ENCODE measurements at regions not wholly inside any gene's neighbourhood (a gene's known extent, or its start where the extent isn't known, plus 50 kb on each side); places are given as distances from the start of the nearest gene placed in this dataset.

DNA sequence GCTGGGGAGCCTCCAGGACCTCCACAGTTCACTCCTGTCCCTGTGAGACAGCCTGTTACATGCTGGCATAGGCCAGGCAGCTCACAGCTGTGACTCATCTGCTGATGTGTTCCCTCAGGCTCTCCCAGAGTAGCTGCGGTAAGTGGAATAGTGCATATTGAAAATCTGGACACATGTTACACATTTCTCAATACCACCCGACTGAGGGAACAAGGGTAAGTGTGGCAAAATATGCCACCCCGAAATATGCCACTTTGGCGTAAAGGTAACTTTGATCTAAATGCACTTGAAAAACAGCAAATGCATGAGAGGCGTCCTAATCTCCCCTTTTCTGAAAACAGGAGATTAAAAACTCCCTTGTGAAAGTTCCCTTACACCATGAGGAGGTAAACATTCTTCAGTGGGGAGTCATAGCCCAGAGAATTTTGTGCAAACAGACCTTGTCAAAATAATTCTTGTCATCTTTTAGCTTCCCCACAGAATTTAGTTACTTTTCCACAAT is 557.9 kb downstream of the CCDC85A start:
- H4K20me1 ChIP-seq (ENCODE audit: insufficient read depth) = no peaks in the 10 kb centered on the region
- no peak for TF ChIP-seq CHD2 (IDR thresholded peaks at IDR 0.05; ENCODE audit: low read length, partially characterized antibody)
- TF ChIP-seq, protein P1, sequence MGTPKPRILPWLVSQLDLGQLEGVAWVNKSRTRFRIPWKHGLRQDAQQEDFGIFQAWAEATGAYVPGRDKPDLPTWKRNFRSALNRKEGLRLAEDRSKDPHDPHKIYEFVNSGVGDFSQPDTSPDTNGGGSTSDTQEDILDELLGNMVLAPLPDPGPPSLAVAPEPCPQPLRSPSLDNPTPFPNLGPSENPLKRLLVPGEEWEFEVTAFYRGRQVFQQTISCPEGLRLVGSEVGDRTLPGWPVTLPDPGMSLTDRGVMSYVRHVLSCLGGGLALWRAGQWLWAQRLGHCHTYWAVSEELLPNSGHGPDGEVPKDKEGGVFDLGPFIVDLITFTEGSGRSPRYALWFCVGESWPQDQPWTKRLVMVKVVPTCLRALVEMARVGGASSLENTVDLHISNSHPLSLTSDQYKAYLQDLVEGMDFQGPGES (IDR thresholded peaks at IDR 0.05; ENCODE audit: low read depth, low read length) = no peak
- peak; percentile 21; the same call in 1 of the 2 replicates for TF ChIP-seq MEF2A (IDR thresholded peaks at IDR 0.05; ENCODE audit: borderline replicate concordance, low read depth)
- peak; percentile 27; the same call in 1 of the 2 replicates for TF ChIP-seq TAF1 (IDR thresholded peaks at IDR 0.05; ENCODE audit: borderline replicate concordance, low read depth, low read length)
- TF ChIP-seq, protein P2, sequence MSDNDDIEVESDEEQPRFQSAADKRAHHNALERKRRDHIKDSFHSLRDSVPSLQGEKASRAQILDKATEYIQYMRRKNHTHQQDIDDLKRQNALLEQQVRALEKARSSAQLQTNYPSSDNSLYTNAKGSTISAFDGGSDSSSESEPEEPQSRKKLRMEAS (IDR thresholded peaks at IDR 0.05; ENCODE audit: low read depth) = peak; percentile 72
- TF ChIP-seq, protein P3, sequence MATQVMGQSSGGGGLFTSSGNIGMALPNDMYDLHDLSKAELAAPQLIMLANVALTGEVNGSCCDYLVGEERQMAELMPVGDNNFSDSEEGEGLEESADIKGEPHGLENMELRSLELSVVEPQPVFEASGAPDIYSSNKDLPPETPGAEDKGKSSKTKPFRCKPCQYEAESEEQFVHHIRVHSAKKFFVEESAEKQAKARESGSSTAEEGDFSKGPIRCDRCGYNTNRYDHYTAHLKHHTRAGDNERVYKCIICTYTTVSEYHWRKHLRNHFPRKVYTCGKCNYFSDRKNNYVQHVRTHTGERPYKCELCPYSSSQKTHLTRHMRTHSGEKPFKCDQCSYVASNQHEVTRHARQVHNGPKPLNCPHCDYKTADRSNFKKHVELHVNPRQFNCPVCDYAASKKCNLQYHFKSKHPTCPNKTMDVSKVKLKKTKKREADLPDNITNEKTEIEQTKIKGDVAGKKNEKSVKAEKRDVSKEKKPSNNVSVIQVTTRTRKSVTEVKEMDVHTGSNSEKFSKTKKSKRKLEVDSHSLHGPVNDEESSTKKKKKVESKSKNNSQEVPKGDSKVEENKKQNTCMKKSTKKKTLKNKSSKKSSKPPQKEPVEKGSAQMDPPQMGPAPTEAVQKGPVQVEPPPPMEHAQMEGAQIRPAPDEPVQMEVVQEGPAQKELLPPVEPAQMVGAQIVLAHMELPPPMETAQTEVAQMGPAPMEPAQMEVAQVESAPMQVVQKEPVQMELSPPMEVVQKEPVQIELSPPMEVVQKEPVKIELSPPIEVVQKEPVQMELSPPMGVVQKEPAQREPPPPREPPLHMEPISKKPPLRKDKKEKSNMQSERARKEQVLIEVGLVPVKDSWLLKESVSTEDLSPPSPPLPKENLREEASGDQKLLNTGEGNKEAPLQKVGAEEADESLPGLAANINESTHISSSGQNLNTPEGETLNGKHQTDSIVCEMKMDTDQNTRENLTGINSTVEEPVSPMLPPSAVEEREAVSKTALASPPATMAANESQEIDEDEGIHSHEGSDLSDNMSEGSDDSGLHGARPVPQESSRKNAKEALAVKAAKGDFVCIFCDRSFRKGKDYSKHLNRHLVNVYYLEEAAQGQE (IDR thresholded peaks at IDR 0.05; ENCODE audit: low read depth, low read length) = no peak
- TF ChIP-seq YY1 (IDR thresholded peaks at IDR 0.05; ENCODE audit: low read depth) = no peak; the same call in 1 of the 2 replicates
- TF ChIP-seq FOSL2 (IDR thresholded peaks at IDR 0.05; ENCODE audit: borderline replicate concordance, low read depth) = peak; percentile 89
- 0 out of 2 replicates have a peak, but pooled peaks have one; percentile 48 for TF ChIP-seq SIN3A (IDR thresholded peaks at IDR 0.05; ENCODE audit: borderline replicate concordance, low read depth, low read length)
- TF ChIP-seq TEAD4 (IDR thresholded peaks at IDR 0.05; ENCODE audit: borderline replicate concordance, insufficient read depth) = peak; percentile 81
- peak in 1 of 2 experiments; percentile 88; a peak in 2 of 4 replicates for TF ChIP-seq EP300 (IDR thresholded peaks at IDR 0.05; ENCODE audit: borderline replicate concordance in 1 of 2, low read depth in 1 of 2, low read length in 1 of 2)
- TF ChIP-seq FOXM1 (IDR thresholded peaks at IDR 0.05; ENCODE audit: low read depth) = peak; percentile 71; the same call in 1 of the 2 replicates
- TF ChIP-seq MXI1 (IDR thresholded peaks at IDR 0.05; ENCODE audit: low read depth, low read length) = no peak
- peak; percentile 26; the same call in 1 of the 2 replicates for TF ChIP-seq POLR2AphosphoS5 (IDR thresholded peaks at IDR 0.05; ENCODE audit: low read depth, low read length)
- TF ChIP-seq, protein P4, sequence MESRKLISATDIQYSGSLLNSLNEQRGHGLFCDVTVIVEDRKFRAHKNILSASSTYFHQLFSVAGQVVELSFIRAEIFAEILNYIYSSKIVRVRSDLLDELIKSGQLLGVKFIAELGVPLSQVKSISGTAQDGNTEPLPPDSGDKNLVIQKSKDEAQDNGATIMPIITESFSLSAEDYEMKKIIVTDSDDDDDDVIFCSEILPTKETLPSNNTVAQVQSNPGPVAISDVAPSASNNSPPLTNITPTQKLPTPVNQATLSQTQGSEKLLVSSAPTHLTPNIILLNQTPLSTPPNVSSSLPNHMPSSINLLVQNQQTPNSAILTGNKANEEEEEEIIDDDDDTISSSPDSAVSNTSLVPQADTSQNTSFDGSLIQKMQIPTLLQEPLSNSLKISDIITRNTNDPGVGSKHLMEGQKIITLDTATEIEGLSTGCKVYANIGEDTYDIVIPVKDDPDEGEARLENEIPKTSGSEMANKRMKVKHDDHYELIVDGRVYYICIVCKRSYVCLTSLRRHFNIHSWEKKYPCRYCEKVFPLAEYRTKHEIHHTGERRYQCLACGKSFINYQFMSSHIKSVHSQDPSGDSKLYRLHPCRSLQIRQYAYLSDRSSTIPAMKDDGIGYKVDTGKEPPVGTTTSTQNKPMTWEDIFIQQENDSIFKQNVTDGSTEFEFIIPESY (IDR thresholded peaks at IDR 0.05; ENCODE audit: borderline replicate concordance, low read depth) = no peak; the same call in 1 of the 2 replicates
- TF ChIP-seq, protein P5, sequence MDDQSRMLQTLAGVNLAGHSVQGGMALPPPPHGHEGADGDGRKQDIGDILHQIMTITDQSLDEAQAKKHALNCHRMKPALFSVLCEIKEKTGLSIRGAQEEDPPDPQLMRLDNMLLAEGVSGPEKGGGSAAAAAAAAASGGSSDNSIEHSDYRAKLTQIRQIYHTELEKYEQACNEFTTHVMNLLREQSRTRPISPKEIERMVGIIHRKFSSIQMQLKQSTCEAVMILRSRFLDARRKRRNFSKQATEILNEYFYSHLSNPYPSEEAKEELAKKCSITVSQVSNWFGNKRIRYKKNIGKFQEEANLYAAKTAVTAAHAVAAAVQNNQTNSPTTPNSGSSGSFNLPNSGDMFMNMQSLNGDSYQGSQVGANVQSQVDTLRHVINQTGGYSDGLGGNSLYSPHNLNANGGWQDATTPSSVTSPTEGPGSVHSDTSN (IDR thresholded peaks at IDR 0.05) = peak; percentile 78
- TF ChIP-seq SMC3 (IDR thresholded peaks at IDR 0.05; ENCODE audit: low read depth, low read length) = no peak
- TF ChIP-seq NFIC (IDR thresholded peaks at IDR 0.05; ENCODE audit: borderline replicate concordance) = peak; percentile 78
- peak; percentile 92 for TF ChIP-seq TCF12 (IDR thresholded peaks at IDR 0.05)
- peak; percentile 77 for TF ChIP-seq JUND (IDR thresholded peaks at IDR 0.05)
- DNase-seq = peak; percentile 0
- H2AFZ ChIP-seq (ENCODE audit: low read depth) = no peak overlapping the region
- no peaks in the 10 kb centered on the region for H3K9me2 ChIP-seq
- H3F3A ChIP-seq (replicated peaks; ENCODE audit: insufficient read depth) = peaks cover 53% of the 10 kb centered on the region
- peak overlapping the region; percentile 53 for H3K4me2 ChIP-seq
- H3K27me3 ChIP-seq (ENCODE audit: insufficient read depth) = no peaks in the 10 kb centered on the region
- H3K27ac ChIP-seq (ENCODE audit: low read depth in 2 of 2, low read length in 1 of 2) = peak overlapping the region; percentile 87 to 98
- H3K79me2 ChIP-seq (ENCODE audit: insufficient read depth) = peaks cover 87% of the 10 kb centered on the region
- peak overlapping the region; percentile 21 to 37; a peak in 2 of 4 replicates for H3K4me3 ChIP-seq (ENCODE audit: low read depth in 2 of 2, low read length in 1 of 2)
- ChIA-PET CTCF (interaction anchor here (2.6 kb wide), 1 partner anchor 558 kb away, joined by 11 read pairs; the partner anchor contains the start of gene CCDC85A), POLR2A (no interaction called here)
- peaks cover 0 to 41% of the 10 kb centered on the region in 2 experiments for H3K36me3 ChIP-seq (replicated peaks in 1 of 2; ENCODE audit: control insufficient read depth in 1 of 2, insufficient read depth in 2 of 2, low read length in 1 of 2)
- peaks cover 0 to 19% of the 10 kb centered on the region in 2 experiments for H3K4me1 ChIP-seq (ENCODE audit: control insufficient read depth in 1 of 2, insufficient read depth in 2 of 2, low read depth in 1 of 2, low read length in 1 of 2)
- H3K9me3 ChIP-seq = no peaks in the 10 kb centered on the region
- WGBS (ENCODE audit: low lambda C conversion rate) = 0% methylated on average over 5 of the region's 5 CpGs
- H3K9ac ChIP-seq = peak overlapping the region; percentile 50; the same call in 1 of the 2 replicates
